ENCODE measurements at regions not wholly inside any gene's neighbourhood (a gene's known extent, or its start where the extent isn't known, plus 50 kb on each side); places are given as distances from the start of the nearest gene placed in this dataset.

DNA sequence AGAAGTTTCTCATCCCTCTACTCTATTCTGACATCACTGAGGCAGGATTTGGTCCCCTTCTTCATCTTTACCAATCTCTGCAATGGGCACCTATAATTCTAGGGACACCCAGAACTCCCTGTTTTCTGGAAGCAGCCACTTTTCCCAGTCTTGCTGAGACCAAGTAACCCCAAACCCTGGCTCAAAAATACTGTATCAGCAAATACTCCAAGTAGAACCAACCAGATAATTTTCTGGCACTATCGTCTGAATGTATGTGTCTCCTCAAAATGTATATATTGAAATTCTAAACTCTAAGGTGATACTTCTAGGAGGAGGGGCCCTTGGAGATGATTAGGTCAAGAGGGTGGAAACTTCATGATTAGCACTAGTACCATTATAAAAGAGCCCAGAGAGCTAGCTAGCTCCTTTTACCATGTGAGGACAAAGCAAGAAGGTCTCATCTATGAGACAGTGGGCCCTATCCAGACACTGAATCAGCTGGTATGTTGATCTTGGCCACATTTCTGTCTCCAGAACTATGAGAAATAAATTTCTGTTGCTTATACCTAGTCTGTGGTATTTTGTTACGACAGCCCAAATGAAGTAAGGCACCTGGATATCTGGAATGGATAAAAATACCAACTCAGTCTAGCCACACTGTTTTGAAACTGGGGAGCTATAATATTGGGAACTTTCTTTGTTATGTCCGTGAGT, 464.4 kb downstream of the CDH11 start:
- TF ChIP-seq, protein P1, sequence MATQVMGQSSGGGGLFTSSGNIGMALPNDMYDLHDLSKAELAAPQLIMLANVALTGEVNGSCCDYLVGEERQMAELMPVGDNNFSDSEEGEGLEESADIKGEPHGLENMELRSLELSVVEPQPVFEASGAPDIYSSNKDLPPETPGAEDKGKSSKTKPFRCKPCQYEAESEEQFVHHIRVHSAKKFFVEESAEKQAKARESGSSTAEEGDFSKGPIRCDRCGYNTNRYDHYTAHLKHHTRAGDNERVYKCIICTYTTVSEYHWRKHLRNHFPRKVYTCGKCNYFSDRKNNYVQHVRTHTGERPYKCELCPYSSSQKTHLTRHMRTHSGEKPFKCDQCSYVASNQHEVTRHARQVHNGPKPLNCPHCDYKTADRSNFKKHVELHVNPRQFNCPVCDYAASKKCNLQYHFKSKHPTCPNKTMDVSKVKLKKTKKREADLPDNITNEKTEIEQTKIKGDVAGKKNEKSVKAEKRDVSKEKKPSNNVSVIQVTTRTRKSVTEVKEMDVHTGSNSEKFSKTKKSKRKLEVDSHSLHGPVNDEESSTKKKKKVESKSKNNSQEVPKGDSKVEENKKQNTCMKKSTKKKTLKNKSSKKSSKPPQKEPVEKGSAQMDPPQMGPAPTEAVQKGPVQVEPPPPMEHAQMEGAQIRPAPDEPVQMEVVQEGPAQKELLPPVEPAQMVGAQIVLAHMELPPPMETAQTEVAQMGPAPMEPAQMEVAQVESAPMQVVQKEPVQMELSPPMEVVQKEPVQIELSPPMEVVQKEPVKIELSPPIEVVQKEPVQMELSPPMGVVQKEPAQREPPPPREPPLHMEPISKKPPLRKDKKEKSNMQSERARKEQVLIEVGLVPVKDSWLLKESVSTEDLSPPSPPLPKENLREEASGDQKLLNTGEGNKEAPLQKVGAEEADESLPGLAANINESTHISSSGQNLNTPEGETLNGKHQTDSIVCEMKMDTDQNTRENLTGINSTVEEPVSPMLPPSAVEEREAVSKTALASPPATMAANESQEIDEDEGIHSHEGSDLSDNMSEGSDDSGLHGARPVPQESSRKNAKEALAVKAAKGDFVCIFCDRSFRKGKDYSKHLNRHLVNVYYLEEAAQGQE (IDR thresholded peaks at IDR 0.05; ENCODE audit: insufficient read depth in 1 of 2, low read depth in 2 of 2, low read length in 2 of 2), result no peak
- TF ChIP-seq TAF1 (IDR thresholded peaks at IDR 0.05; ENCODE audit: borderline replicate concordance, insufficient read depth, low read length) (no peak), SIN3A (IDR thresholded peaks at IDR 0.05; ENCODE audit: borderline replicate concordance, insufficient read depth, low read length) (no peak), POLR2AphosphoS5 (IDR thresholded peaks at IDR 0.05; ENCODE audit: low read depth, low read length) (no peak), FOXP2 (optimal IDR thresholded peaks at IDR 0.05; ENCODE audit: borderline replicate concordance, extremely low read depth, extremely low read length, insufficient read depth) (no peak)

DNA sequence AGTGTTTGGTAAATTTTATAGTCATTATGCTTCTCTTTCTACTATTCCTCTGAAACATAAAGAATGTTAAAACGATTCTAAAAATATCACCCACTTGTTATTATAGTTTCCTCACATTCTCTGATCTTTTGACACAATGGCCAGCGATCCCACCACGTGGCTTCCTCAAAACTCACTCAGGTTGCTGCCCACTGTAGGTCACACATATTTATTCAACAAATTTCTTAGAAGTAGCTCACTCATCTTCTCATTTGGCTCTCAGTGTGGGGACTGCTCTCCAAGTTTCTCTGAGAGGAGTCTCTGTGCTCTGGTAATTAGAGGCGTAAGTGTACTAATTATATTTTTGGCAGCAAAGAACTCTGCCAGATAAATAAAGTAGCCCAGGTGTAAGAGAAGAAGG, 465.4 kb downstream of the CDH11 start:
- TF ChIP-seq SIN3A (IDR thresholded peaks at IDR 0.05; ENCODE audit: borderline replicate concordance, insufficient read depth, low read length), result no peak
- no peak for TF ChIP-seq POLR2AphosphoS5 (IDR thresholded peaks at IDR 0.05; ENCODE audit: low read depth, low read length)
- TF ChIP-seq, protein P1 (IDR thresholded peaks at IDR 0.05; ENCODE audit: insufficient read depth in 1 of 2, low read depth in 2 of 2, low read length in 2 of 2), result no peak
- no peak for TF ChIP-seq FOXP2 (optimal IDR thresholded peaks at IDR 0.05; ENCODE audit: borderline replicate concordance, extremely low read depth, extremely low read length, insufficient read depth)
- no peak for TF ChIP-seq TAF1 (IDR thresholded peaks at IDR 0.05; ENCODE audit: borderline replicate concordance, insufficient read depth, low read length)

DNA sequence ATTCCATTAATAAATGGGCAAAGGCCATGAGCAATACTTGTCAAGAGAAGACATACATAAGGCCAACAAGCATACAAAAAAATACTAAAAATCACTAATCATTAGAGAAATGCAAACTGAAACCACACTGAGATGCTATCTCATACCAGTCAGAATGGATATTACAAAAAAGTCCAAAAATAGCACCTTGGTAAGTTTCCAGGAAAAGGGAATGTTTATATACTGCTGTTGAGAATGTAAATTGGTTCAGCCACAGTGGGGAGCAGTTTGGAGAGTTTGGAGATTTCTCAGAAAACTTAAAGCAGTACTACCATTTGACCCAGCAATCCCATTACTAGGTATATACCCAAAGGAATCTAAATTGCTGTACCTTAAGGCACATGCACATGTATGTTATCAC, 467.7 kb downstream of the CDH11 start:
- TF ChIP-seq FOXP2 (optimal IDR thresholded peaks at IDR 0.05; ENCODE audit: borderline replicate concordance, extremely low read depth, extremely low read length, insufficient read depth) (no peak), SIN3A (IDR thresholded peaks at IDR 0.05; ENCODE audit: borderline replicate concordance, insufficient read depth, low read length) (no peak), TAF1 (IDR thresholded peaks at IDR 0.05; ENCODE audit: borderline replicate concordance, insufficient read depth, low read length) (no peak)

DNA sequence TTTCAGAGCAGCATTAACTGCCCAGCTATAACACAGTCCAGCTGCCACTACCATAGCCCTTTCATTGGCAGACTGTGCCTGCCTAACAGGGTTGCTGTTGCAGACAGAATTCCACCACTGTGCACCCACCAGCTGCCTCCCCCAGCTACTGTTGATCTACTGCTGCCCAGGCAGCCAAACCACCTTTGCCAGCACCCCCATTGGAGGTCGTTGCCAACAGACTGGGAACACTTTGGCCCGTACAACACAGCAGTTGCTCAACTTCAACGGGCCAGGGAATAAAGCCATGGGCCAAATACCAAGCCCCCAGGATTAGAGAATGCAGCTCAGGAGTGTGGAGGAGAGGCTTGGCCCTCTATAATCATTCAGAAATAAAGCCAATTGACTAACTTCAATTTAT, 473.6 kb downstream of the CDH11 start:
- TF ChIP-seq TAF1 (IDR thresholded peaks at IDR 0.05; ENCODE audit: borderline replicate concordance, insufficient read depth, low read length) (no peak), SIN3A (IDR thresholded peaks at IDR 0.05; ENCODE audit: borderline replicate concordance, insufficient read depth, low read length) (no peak), POLR2AphosphoS5 (IDR thresholded peaks at IDR 0.05; ENCODE audit: low read depth, low read length) (no peak), FOXP2 (optimal IDR thresholded peaks at IDR 0.05; ENCODE audit: borderline replicate concordance, extremely low read depth, extremely low read length, insufficient read depth) (no peak)
- TF ChIP-seq, protein P1 (IDR thresholded peaks at IDR 0.05; ENCODE audit: insufficient read depth in 1 of 2, low read depth in 2 of 2, low read length in 2 of 2), result no peak

DNA sequence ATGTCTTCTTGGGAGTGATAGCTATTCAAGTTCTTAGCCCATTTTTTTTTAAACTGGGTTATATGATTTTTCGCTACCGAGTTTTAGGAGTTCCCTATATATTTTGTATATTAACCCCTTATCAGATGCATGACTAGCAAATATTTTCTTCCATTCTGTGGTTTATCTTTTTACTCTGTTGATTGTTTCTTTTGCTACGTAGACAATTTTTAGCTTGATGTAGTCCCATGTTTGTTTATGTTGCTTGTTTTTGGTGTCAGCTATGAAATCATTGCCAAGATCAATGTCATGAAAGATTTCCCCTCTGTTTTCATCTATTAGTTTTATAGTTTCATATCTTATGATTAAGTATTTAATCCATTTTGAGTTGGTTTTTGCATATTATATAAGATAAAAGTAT, 480.5 kb downstream of the CDH11 start:
- TF ChIP-seq SIN3A (IDR thresholded peaks at IDR 0.05; ENCODE audit: borderline replicate concordance, insufficient read depth, low read length) (no peak), POLR2AphosphoS5 (IDR thresholded peaks at IDR 0.05; ENCODE audit: low read depth, low read length) (no peak), TAF1 (IDR thresholded peaks at IDR 0.05; ENCODE audit: borderline replicate concordance, insufficient read depth, low read length) (no peak), FOXP2 (optimal IDR thresholded peaks at IDR 0.05; ENCODE audit: borderline replicate concordance, extremely low read depth, extremely low read length, insufficient read depth) (no peak)
- TF ChIP-seq, protein P1 (IDR thresholded peaks at IDR 0.05; ENCODE audit: insufficient read depth in 1 of 2, low read depth in 2 of 2, low read length in 2 of 2), result no peak

All from PFSK-1 (cell line).